ENCODE measurements at regions not wholly inside any gene's neighbourhood (a gene's known extent, or its start where the extent isn't known, plus 50 kb on each side); places are given as distances from the start of the nearest gene placed in this dataset.

- no peak for DNase-seq
Observed at GRCh38 chr7:118085000-118085399, 99.0 kb upstream of the LSM8 start.

DNA sequence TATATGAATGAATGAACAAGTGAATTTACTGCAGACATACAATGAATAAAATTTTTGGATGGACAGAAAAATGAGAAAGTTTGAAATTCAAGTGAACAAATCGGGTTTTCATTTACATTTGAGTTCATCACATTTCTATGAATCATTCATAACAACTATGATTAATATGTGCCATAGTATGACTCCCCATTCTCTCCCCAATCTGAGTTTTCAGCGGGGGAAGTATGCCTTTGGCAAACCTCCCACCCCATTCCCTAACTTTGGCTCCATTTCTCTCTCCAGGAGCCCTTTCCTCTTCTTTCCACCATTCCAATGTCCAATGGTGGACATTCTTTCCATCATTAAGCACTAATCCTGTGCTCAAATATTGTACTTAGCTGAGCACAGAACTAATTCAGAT lies 96.8 kb upstream of the LSM8 start:
- no peak for DNase-seq

GRCh38 chr7:118094044-118094443 lies 89.9 kb upstream of the LSM8 start:
- no peak for DNase-seq

DNA sequence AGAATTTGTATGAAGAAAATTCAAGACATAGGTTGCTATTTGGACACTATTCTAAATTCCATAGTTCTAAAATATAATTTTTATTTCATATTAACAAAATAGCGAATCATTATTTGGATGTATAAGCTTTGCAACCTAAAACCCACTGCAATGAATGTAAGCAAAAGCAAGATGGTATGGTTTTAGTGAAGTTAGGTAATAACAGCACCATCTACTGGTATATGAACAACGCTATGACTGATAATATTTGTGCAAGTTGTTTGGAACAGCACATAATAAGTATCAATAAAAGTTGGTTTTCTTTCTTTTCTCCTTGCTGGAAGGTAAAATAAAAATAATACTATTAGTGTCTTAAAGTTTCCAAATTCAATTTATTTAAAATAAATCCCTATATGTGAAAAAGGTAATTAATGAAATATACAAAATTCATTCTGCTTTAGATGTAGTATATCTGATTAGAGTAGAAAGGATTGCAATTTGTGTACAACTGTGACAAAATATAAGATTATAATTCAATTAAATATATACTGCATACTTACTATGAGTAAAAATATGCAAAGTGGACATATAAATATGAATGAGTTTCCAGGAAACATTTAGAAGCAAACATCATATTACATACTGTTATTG lies 79.0 kb upstream of the LSM8 start:
- DNase-seq: peak; percentile 14

DNA sequence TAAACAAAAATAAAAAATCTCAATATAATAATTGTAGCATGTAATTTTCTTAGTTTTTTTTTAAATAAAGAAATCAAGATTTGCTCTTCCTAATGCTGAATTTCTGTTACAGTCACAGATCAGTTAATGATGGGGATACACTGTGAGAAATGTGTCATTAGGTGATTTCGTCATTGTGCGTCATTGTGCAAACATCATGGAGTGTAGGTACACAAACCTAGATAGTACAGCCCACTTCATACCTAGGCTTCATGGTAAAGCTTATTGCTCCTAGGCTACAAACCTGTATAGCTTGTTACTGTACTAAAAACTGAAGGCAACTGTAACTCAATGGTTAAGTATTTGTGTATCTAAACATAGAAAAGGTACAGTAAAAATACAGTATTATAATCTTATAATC lies 74.4 kb upstream of the LSM8 start:
- no peak for DNase-seq

DNA sequence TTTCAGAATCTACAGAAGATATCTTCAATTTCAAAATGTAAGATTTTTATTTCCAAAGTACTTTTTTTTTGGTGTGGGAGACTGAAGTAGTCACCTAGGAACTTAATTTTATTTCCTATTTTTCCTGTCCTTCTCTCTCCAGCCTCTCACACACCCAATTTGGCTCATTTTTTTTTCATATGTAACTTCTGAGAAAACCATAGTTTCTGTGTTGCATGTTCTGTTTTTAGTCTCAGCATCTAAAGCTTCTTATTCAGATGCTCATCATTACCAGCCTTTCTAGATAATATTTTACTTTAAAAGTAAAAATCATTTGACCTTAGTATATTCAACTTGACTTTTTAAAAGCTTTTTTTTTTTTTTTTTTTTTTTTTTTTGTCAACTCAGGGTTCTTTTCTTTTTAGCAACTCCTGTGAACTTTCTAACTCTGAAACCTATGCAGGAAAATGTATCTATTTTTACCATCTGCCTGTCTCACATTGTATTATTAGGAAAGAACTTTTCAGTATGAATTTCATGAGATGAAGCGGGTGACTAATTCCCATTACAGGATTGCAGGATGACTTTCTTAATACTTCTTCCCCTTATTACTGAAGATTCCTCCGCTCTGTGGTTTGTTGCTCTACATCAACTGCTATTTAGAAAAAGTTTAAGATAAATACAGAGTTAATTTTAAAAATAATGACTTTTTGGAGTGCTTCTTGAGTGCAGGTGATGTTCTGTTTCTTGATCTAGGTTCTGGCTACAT lies 73.6 kb upstream of the LSM8 start:
- no peak for DNase-seq

DNA sequence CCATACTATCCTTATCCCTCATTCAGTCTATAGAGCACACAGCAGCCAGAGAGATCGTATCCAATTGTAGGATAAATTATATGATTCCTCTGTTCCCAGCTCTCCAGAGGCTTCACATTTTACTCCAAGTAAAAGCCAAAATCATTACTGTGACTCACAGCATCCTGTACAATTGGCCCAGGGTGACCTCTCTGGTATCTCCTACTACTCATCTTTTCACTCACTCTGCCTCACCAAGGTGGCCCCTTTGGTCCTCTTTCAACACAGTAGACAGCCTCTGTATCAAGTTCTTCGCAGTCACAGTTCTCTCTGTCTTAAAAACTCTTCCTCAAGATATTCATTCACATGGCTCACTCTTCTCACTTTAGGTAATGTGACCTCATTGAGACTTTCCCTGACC lies 72.6 kb upstream of the LSM8 start:
- DNase-seq: no peak

DNA sequence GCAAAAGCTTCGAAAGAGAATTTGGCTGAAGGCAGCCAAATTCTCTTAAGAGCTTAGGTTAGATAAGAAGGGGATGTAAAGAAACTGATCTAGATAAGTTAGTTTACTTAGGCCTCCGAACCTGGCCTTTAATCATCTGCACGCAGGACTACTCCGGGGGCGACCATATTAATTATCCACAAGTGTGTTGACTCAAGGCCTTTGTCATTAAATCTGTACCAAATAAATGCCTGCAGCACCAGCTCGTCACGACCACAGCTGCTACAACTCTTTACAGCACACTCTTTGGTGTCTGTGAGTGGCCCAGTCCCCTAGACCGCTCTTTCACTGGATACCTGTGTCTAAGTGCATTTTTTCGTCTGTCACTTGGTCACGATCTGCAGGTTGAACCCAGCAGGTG lies 69.8 kb upstream of the LSM8 start:
- DNase-seq: no peak

- no peak for DNase-seq
Observed at GRCh38 chr7:118129041-118129795, 54.7 kb upstream of the LSM8 start.

- no peak for DNase-seq
Observed at GRCh38 chr7:118132764-118133163, 51.2 kb upstream of the LSM8 start.

Data from midbrain (tissue), 1 donor.